HG02678 (cell line): ENCODE measurements at regions not wholly inside any gene's neighbourhood (a gene's known extent, or its start where the extent isn't known, plus 50 kb on each side); places are given as distances from the start of the nearest gene placed in this dataset.
"Not testable (repeated sequence)": the region's sequence is repeated elsewhere in the genome, so short reads cannot be mapped to it uniquely, and the experiment has no call there.

Source experiments
- ATAC-seq: cut with Tn5 transposase; IDR thresholded peaks from one replicate; pipeline ENCODE4 v1.9.1; 2021; ENCODE audit warnings: mild to moderate bottlenecking, moderate library complexity; ENCODE audit not compliant: unreplicated experiment

GRCh38 chr5:92662741-92663140 is 918.3 kb downstream of the NR2F1-AS1 start:
- ATAC-seq = no peak

GRCh38 chr5:92659246-92659645 is 921.8 kb downstream of the NR2F1-AS1 start:
- ATAC-seq = no peak

GRCh38 chr5:92654601-92655000 is 926.4 kb downstream of the NR2F1-AS1 start:
- not testable (repeated sequence) for ATAC-seq

GRCh38 chr5:92653730-92654461 is 927.1 kb downstream of the NR2F1-AS1 start:
- ATAC-seq = no peak

- ATAC-seq = no peak
Measured at GRCh38 chr5:92652756-92653155, 928.3 kb downstream of the NR2F1-AS1 start.

DNA sequence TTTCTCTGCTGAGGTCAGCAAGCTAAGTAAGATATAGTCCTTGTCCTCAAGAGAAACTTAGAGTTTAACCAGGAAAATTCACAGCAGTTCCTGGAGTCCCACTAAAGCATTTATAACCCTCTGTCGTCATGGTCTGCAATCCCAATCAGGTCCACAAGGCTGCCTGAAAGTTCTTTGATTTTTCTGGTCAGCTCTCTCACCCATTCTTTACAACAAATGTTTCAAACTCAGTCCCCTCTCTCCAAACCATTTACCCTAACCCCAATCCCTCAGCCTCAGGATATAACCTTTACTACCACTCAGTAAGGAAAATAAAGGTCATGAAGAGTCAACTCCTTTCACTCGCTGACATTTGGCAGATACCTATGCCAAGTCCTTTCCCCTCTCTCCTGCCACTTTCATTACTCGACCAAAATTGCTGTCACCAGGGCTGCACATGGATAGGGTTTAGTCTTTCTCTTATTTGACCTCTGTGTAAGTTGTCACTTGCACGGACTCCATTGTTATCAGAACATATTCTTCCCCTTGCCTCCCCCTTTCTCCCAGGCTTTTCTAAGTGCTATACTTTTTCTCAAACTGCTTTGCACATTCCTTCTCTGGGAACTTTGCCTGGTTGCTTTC is 936.6 kb downstream of the NR2F1-AS1 start:
- no peak for ATAC-seq

- no peak for ATAC-seq
Measured at GRCh38 chr5:92641031-92641962, 939.7 kb downstream of the NR2F1-AS1 start.

DNA sequence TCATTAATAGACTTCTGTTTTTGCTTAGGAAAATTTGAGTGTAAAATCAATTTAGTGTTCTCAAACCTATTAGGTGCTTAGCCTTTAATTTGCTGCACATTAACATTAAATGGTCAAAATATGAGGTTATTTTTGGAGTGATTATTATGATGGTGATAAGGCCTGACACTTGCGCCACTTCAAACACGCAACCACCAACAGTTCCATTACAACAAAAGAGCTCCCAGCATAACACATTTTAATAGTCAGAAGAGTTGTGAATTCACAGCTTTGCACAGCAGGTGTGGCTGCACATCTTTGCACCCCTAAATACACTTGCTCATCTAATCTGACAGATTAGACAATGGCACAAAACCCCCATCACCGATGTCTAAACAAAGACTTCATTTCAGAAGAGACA is 940.7 kb downstream of the NR2F1-AS1 start:
- no peak for ATAC-seq

- ATAC-seq = no peak
Measured at GRCh38 chr5:92637960-92638359, 943.1 kb downstream of the NR2F1-AS1 start.

DNA sequence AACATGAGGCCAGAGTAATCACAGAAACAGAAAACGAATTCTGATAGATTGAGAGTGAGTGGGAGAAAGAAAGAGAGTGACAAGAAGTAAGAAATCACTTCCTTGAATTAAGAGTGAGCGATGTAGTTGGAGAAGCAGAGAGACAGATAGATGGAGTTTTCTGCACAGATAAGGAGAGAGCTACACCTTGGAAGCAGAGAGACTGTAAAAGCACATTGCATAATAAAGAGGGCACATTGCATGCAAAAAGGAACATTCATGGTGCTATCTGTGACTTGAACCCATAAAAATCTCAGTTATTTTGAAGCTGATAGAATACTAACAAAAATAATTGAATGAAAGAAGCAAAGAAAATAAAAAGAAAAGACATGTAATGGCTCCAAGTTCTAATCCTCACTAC is 943.8 kb downstream of the NR2F1-AS1 start:
- ATAC-seq = no peak

DNA sequence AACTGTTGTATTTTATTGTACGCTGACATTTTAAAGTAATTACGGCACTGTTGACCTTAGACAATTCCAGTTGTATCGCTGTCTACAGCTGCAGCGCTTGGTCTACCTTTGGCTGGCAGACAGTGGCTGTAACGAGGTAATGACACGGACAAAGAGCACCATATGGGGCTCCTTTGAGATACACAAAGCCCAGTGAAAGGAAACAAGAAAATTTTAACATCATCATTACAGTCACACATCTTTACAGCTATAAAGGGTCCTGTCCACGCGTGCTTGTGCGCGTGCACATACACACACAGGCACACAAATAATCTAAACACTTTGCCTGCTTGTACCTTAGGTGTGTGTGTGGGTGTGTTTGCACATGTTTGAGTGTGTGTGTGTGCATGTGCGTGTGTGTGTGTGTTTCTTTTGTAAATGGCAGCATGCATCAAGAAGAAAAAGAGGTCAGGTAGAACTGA is 946.0 kb downstream of the NR2F1-AS1 start:
- ATAC-seq = no peak

DNA sequence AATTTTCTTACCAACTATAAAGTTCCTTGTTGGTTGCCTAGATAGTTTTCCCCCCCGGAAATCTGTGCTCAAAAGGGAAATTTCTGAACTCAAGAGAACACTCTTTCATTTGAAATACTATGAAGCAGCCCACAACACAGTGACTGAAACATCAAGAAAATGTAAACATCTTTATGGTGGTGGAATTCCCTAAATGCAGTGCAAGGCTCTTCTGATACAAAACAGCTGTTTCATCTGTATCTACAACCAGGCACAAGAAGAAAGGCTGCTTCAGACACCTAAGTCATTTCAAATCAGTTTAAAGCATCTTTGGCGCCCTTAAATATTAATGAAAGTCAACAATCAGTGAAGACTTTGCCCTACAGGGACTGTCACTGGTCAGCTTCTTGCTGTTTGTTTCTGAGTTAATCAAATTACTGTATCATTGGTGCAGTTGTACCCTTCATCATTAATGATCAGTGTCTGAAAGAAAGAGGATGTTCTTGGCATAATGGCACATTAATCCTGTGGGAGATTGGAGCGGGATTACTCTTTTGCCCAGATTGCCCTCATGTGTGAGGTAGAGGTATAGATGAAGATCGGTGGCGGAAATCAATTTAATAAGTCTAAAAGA is 947.0 kb downstream of the NR2F1-AS1 start:
- no peak for ATAC-seq

- ATAC-seq = no peak
Measured at GRCh38 chr5:92633176-92633575, 947.8 kb downstream of the NR2F1-AS1 start.

GRCh38 chr5:92631237-92631701 is 949.8 kb downstream of the NR2F1-AS1 start:
- not testable (repeated sequence) for ATAC-seq

DNA sequence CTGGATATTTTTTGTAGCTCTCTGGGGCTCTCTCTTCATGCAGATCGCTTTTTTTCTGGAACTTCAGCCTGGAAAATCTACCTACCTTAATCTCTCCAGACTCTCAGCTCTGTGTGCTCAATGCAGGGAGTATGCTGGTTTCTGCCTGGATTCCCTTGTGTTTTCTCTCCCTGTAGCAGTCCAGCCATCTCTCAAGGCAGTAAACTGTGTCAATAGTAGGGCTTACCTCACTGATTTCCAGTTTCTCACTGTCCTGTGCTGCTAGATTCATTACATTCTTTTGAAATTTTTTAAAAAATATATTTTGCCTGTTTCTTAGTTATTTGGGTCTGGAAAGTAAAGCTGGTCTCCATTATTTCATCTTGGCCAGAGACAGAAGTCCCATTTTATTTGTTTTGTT is 951.4 kb downstream of the NR2F1-AS1 start:
- ATAC-seq = no peak

DNA sequence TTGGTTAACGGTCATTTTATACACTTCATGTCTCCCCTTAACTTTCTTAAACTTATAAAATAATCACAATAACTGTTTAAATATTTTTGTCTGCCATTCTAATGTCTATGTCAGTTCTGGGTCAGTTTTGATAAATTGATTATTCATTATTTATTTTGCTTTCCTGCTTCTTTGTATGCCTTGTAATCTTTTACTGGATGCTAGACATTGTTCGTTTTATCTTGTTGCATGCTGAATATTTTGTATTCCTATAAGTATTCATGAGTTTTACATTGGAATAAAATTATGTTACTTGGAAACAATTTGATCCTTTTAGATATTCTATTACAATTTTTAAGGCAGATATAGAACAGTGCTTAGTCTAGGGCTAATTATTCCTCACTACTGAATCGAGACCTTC is 952.0 kb downstream of the NR2F1-AS1 start:
- no peak for ATAC-seq

DNA sequence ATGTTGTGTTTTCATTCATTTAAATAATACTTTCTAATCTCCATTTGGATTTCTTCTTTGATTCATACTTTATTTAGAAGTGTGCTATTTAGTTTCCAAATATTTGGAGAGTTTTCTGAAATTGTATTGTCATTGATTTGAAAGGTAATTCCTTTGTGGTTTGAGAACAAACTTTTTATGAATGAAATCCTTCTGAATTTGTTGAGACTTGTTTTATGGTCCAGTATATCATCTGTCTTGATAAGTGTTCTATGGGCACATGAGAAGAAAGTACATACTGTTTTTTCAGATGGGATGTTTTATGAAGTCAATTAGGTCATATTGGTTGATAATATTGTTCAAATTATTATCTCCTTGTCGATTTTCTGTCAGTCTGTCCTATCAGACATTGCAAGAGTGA is 953.8 kb downstream of the NR2F1-AS1 start:
- no peak for ATAC-seq

- no peak for ATAC-seq
Measured at GRCh38 chr5:92616085-92616484, 964.9 kb downstream of the NR2F1-AS1 start.

- ATAC-seq = no peak
Measured at GRCh38 chr5:92613546-92613945, 967.5 kb downstream of the NR2F1-AS1 start.

DNA sequence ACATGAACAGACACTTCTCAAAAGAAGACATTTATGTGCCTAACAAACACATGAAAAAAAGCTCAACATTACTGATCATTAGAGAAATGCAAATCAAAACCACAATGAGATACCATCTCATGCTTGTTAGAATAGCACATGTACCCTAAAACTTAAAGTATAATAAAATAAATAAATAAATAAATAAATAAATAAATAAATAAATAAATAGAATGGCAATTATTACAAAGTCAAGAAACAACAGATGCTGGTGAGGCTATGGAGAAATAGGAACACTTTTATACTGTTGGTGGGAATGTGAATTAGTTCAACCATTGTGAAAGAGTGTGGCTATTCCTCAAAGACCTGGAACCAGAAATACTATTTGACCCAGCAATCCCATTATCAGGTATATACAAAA is 970.6 kb downstream of the NR2F1-AS1 start:
- not testable (repeated sequence) for ATAC-seq

DNA sequence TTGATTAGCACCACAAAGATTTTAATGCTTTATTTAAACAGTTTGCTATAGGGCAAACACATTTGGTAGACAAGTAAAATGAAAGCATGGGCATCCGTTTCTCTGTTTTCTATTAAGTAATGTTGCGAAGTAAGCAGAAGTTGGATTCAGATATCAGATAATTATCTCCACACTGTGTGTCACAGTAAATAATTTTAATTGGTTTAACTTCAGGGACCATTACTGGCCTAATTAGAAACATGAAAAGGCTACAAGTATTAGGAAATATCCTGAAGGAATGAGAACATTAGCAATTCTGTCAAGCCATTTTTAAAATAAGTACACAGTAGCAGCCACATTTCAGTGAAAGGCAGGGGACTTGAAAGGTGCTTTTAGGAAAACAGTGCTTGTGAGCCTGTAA is 975.4 kb downstream of the NR2F1-AS1 start:
- no peak for ATAC-seq
